NT2/D1 (cell line): ENCODE measurements at regions not wholly inside any gene's neighbourhood (a gene's known extent, or its start where the extent isn't known, plus 50 kb on each side); places are given as distances from the start of the nearest gene placed in this dataset.

ENCODE experiments used
- SUZ12 ChIP-seq: IDR thresholded peaks from 2 replicates; pipeline ENCODE4 v1.6.1; 2011; ENCODE audit not compliant: insufficient read length, insufficient read depth; ENCODE audit errors: extremely low read depth
- YY1 ChIP-seq: IDR thresholded peaks from 2 replicates; pipeline ENCODE4 v1.6.1; 2011; ENCODE audit not compliant: insufficient read length, insufficient read depth
- ZNF274 ChIP-seq: IDR thresholded peaks from 2 replicates; pipeline ENCODE4 v1.6.1; 2011; ENCODE audit warnings: mild to moderate bottlenecking, low read depth, low read length

DNA sequence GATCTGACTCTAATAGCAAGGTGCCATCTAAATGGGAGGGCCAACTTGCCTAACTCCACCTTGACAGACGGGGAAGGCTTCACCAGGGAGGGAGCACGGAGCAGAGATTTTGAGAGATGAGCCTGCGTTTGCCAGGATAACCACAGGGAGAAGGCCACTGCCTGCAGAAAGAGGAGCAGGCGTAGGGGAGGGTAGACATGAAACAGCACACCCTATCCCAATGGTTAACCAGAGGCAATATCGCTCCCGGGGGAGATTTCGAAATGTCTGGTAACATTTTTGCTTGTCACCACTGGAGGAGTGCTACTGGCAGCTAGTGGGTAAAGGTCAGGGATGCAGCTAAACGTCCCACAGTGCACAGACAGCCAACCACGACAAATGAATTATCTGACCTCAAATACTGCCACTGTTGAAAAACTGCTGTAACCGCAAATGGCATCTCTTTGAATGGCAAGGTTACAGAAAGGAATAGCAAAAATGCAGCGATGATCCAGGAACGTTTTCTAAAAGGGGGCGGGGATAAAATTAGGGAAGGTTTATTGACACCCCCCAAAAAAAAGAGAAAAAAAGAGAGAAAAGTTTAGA is 126.0 kb upstream of the ATF7IP start:
- TF ChIP-seq YY1 (no peak), ZNF274 (no peak), SUZ12 (no peak)
